ENCODE measurements at regions not wholly inside any gene's neighbourhood (a gene's known extent, or its start where the extent isn't known, plus 50 kb on each side); places are given as distances from the start of the nearest gene placed in this dataset.
"Not testable (repeated sequence)": the region's sequence is repeated elsewhere in the genome, so short reads cannot be mapped to it uniquely, and the experiment has no call there.

DNA sequence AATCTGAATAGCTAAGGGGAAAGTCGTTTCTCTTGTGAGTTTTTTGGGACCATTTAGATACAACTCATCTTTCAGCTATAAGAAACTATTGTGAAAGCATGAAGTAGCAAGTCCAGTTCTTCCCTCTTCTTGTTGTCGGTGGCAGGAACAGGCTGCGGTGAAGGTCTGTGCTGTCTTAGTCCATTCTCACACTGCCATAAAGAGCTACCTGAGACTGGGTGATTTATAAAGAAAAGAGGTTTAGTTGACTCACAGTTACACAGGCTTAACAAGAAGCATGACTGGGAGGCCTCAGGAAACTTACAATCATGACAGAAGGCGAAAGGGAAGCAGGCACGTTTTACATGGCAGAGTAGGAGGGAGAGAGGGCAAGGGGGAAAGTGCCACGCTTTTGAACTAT, 261.8 kb downstream of the GATA3 start:
- DNase-seq, result no peak

- DNase-seq, result not testable (repeated sequence)
These were observed 263.9 kb downstream of the GATA3 start for GRCh38 chr10:8318429-8318828.

DNA sequence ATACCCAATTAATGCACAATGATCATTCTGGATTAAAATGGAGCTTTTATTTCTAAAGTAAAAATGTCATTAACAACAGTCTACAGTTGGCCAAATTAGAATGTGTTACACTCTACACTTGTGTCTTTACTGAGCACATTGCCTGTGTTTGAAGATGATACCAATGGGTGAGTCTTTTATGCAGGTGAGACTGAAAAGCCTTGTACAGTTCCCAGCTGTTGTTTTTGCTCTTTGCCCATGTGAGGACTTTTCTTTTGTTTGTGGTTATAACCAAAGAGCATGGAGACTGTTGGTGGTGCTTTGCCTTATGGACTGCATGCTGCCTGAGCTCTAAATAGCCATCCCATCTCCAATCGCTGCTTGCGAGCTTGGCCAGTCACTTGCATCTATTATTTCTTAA, 264.5 kb downstream of the GATA3 start:
- DNase-seq, result no peak

DNA sequence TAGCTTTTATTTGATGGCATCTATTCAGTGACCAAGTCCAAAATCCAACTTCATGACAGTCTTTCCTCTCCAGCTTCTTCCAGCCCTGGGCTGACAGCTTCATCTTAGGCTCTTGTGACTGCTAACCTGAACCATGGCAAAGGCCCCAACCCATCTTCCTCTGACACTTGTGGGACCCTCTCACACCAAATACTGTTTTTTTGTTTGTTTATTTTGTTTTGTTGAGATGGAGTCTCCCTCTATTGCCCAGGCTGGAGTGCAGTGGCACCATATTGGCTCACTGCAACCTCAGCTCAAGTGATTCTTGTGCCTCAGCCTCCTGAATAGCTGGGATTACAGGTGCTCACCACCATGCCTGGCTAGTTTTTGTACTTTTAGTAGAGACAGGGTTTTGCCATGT, 265.2 kb downstream of the GATA3 start:
- DNase-seq, result no peak

GRCh38 chr10:8321990-8322389, 267.5 kb downstream of the GATA3 start:
- no peak for DNase-seq

GRCh38 chr10:8323428-8324054, 269.1 kb downstream of the GATA3 start:
- no peak for DNase-seq

GRCh38 chr10:8325024-8325980, 270.8 kb downstream of the GATA3 start:
- no peak for DNase-seq

GRCh38 chr10:8326396-8327139, 272.1 kb downstream of the GATA3 start:
- no peak for DNase-seq

DNA sequence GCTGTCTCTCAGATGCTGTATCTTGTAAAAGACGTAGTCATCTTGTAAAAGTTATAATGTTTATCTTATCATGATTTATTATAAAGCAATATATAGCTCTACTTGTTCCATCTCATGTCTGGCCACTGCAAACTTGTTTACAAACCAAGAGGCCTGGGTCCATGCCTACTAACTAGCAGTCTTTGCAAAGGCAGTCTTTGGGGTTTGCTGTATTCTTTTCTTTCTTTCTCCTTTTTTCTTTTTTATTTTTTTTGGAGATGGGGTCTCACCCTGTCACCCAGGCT, 272.6 kb downstream of the GATA3 start:
- no peak for DNase-seq

GRCh38 chr10:8331387-8331786, 276.9 kb downstream of the GATA3 start:
- DNase-seq, result no peak

- DNase-seq, result peak; percentile 36
These were observed 277.6 kb downstream of the GATA3 start for GRCh38 chr10:8331896-8332729.

- DNase-seq, result no peak
These were observed 278.2 kb downstream of the GATA3 start for GRCh38 chr10:8332730-8333111.

GRCh38 chr10:8334631-8335030, 280.1 kb downstream of the GATA3 start:
- DNase-seq, result no peak

DNA sequence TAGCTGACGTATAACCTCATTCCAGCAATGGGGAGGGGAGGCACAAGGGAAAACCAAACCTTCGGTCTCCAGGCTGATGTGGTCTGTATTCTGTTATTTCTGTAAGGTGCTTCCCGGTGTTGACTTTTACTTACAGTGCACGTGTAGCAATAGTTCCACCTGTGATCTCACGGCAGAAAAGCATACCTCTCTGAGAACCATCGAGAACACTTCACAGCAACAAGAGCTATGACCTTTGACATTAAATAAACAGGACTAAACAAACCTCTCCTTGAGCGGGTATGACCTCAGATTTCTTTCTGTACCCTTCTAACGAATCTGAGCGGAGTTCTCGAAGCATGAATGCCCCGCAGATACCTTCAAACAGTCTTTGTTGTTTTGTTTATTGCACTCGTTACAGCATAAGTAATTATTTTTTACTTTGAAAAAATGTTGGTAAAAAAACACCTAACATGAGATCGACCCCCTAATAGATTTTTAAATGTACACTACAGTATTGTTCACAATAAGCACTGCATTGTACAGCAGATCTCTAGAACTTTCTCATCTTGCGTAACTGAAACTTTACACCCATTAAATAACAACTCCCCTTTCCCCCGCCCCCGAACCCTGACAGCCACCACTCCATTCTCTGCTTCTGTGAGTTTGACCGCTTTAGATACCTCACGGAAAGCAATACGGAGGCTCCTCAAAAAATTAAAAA, 282.3 kb downstream of the GATA3 start:
- no peak for DNase-seq

DNA sequence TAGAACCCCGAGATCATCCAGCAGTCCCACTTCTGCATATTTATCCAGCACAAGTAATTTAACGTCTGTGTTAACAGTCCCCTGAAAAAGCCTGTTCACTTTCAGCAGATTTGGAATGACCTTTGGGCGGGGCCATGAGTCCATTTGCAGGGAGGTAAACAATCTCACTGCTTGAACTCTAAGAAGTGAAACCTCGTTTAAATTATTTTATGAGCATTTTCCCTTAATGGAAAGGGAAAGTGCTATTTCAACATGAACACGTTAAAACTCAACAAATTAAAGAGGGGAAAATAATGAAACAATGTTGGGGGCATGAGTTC, 282.8 kb downstream of the GATA3 start:
- DNase-seq, result no peak

DNA sequence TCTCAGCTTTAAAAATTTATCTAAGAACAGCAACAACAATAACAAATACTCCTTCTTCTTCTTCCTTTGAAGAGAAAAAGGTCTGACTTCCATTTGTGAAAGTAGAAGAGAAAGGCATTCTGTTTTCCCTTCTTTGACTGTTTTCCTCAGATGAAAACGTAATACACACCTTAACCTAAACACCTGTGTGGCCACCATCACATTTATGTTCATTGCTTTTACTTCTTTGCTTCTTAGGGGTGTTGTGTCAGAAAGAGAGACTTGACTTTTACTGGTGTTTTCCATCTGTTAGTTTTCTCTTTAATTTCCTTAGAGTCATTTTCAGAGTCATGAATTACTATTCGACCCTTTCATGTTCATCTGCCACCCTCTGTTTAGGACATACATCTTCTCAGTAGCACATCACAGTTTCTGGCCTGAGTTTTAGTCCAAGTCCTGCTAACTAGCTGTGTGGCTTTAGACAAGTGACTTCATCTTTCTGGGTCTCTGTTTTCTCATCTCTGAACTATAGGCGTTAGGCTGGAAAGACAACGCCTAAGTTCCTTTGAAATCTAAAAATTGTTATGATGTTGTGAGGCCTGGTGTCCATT, 283.8 kb downstream of the GATA3 start:
- no peak for DNase-seq

DNA sequence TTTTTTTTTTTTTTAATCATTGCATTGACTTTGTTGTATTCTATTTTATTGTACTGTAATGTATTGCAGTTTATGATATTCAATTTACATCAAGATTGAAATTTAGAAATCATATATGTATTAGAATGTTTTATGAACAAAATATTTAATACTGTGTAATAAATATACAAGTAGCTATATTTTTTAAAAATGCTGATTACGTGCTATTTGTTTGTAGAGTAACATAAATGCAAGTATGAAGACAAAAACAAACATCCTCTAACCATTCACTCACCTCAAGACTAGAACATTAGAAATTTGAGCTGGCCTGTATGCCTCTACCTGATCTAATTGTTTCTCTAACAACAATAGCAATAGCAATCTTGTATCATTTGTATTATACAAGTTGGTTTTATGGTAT, 290.3 kb downstream of the GATA3 start:
- DNase-seq, result no peak

- no peak for DNase-seq
These were observed 292.4 kb downstream of the GATA3 start for GRCh38 chr10:8346861-8347260.

DNA sequence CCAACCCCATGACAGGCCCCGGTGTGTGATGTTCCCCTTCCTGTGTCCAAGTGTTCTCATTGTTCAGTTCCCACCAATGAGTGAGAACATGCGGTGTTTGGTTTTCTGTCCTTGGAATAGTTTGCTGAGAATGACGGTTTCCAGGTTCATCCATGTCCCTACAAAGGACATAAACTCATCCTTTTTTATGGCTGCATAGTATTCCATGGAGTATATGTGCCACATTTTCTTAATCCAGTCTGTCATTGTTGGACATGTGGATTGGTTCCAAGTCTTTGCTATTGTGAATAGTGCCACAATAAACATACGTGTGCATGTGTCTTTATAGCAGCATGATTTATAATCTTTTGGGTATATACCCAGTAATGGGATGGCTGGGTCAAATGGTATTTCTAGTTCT, 293.1 kb downstream of the GATA3 start:
- not testable (repeated sequence) for DNase-seq

DNA sequence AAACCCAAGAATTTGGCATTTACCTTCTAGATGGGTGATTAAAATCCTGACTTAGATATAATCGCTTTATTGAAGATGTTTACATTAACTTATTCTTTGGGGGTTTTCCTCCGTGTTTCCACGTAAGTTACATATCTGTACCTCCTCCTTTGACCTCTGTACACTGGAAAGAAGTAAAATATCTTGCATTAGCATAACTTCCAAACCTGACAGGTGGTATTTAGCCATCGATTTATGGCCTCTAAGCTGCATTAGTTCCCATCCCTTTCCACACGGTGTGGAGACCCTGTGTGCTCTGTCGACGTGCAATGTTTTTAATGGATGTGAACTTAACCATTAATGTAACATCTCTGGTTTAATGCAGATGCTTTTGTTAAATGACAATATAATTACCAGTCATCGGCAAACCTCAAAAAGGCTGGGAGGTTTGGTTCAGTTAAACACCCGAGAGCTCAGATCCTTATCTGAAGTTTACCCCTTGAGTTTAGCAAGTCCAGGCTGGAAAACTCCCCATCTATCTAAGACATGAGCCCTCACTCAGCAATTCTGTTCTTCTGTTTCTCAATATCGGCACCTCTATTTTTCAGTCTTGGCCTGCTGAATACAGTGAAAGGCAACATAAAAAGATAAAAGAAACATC, 295.2 kb downstream of the GATA3 start:
- DNase-seq, result no peak

- DNase-seq, result no peak
These were observed 295.9 kb downstream of the GATA3 start for GRCh38 chr10:8350250-8350967.

Data from hematopoietic multipotent progenitor cell treated with erythropoietin and hydrocortisone succinate and interleukin-3 and kit ligand, for 8 days (in vitro differentiated cells).